ENCODE measurements at regions not wholly inside any gene's neighbourhood (a gene's known extent, or its start where the extent isn't known, plus 50 kb on each side); places are given as distances from the start of the nearest gene placed in this dataset.

DNA sequence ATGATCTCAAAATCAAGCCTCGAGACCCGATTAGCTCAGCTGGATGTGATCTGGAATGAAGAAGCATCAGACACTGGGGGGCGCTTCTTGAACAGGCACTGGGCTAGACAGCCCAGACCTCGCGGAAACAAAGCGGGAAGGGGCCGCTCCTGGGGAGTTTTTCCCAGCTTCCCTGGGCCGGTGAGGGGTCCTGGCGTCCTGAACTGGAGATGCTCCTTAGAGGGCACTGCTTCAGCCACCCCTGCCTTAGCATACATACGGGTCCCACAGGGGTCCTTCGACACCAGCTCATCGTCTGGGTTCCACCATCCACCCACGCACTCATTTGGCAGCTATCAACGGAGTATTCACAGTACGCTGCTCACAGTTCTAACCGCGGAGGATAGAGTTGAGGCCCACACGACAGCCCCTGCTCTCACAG is 146.7 kb downstream of the TSN start:
- no peak overlapping the region for H3K4me3 ChIP-seq

DNA sequence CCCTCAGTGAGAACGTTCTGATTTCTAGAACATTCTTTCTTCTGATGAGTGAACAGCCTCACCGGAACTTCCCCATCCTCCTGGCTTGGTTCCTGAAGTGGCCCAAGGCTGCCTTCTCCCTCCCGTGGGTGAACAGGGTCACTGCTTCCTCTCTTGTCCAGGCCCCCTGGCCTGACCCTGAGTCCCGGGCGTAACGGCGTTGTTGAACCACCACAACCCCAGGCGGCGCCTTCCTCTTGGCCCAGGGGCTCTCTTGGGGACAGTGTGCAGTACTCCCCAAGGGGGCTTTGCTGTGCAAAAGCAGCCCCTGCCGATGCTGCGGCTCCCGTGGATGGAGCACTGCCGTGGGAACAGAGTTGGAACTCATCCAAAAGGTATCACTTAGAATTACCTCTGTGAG is 147.2 kb downstream of the TSN start:
- H3K4me1 ChIP-seq = peaks cover 0 to 3% (median 0%) of the 10 kb centered on the region in 10 experiments; a peak in 2 of 20 replicates
- H4K20me1 ChIP-seq = no peaks in the 10 kb centered on the region
- no peak for TF ChIP-seq Cebpa-rat (IDR thresholded peaks at IDR 0.05)
- H3K27me3 ChIP-seq = no peaks in the 10 kb centered on the region
- no peak overlapping the region for H3K4me3 ChIP-seq
- H3K27ac ChIP-seq = no peak overlapping the region
- no peaks in the 10 kb centered on the region; a peak in 1 of 22 replicates for H3K9me3 ChIP-seq (replicated peaks in 1 of 11)
- no peak overlapping the region for H3K4me2 ChIP-seq
- H3K9ac ChIP-seq = no peak overlapping the region
- no peaks in the 10 kb centered on the region for H3K36me3 ChIP-seq

More for the DNA sequence above, 146.7 kb downstream of the TSN start:
- Histone ChIP-seq H3K36me3 (no peaks in the 10 kb centered on the region), H3K4me2 (no peak overlapping the region), H3K9me3 (replicated peaks in 1 of 11) (no peaks in the 10 kb centered on the region; a peak in 1 of 22 replicates), H4K20me1 (no peaks in the 10 kb centered on the region), H3K27ac (no peak overlapping the region), H3K27me3 (no peaks in the 10 kb centered on the region), H3K9ac (no peak overlapping the region), H3K4me1 (no peaks in the 10 kb centered on the region)
- no peak for TF ChIP-seq Cebpa-rat (IDR thresholded peaks at IDR 0.05)

DNA sequence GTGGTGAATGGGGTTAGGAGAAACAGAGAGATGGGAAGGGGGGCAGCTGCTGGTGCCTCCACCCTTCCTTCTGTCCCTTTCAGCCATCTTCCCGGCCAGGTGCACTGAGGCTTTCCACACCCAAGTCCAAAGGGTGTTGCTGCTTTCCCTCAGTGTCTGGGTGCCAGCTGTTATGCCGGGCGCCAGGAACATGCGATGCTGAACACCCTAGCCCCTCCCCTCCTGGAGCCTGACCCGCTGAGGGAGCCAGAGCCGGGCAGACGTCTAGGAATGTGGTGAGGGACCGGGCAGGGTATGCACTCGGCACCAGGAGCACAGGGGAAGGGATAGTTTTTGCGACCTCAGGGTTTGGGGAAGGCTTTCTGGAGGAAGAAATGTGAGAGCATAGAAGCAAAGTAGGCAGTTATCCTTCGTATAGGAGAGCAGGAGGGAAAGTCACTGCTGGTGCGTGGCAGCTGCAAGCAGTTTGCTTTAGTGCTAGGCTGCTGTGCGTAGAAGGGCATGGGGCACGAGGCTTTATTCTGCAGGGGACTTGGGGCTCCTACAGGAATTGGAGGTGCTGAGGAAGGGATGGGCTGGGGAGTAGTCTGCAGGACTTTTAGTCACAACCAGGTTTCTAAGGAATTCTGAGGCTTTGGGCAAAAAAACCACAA is 147.7 kb downstream of the TSN start:
- Histone ChIP-seq H3K27me3 (no peaks in the 10 kb centered on the region), H3K9me3 (replicated peaks in 1 of 11) (no peaks in the 10 kb centered on the region; a peak in 1 of 22 replicates), H3K4me3 (no peak overlapping the region), H3K4me2 (no peak overlapping the region), H3K36me3 (no peaks in the 10 kb centered on the region), H3K27ac (no peak overlapping the region), H4K20me1 (no peaks in the 10 kb centered on the region), H3K4me1 (peaks cover 0 to 8% (median 5%) of the 10 kb centered on the region in 10 experiments; a peak in 8 of 20 replicates), H3K9ac (no peak overlapping the region)
- TF ChIP-seq Cebpa-rat (IDR thresholded peaks at IDR 0.05) = no peak

DNA sequence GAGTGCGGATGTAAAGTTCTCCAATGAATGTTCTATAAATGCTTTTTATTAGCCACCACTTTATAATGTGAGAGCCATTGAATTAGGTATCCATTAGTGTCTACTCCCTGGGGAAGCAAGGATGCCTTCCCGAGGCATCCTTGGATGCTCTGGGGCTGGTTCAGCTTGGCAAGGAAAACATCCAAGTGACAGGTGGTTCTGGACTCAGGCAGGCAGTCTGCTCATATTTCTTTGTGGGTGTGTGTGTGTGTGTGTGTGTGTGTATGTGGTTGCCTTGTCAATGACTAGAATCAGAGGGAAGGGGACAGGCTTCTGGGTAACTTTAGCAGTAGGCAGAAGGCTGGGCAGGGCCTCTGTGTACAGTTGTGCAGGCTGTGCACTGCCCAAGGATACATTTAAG is 149.2 kb downstream of the TSN start:
- H3K27me3 ChIP-seq = no peaks in the 10 kb centered on the region
- no peak overlapping the region for H3K9ac ChIP-seq
- H3K4me3 ChIP-seq = no peak overlapping the region
- H3K4me2 ChIP-seq = no peak overlapping the region
- peaks cover 0 to 13% (median 8%) of the 10 kb centered on the region in 10 experiments; a peak in 8 of 20 replicates for H3K4me1 ChIP-seq
- no peak overlapping the region for H3K27ac ChIP-seq
- no peaks in the 10 kb centered on the region; a peak in 1 of 22 replicates for H3K9me3 ChIP-seq (replicated peaks in 1 of 11)
- no peak for TF ChIP-seq Cebpa-rat (IDR thresholded peaks at IDR 0.05)
- no peaks in the 10 kb centered on the region for H3K36me3 ChIP-seq
- H4K20me1 ChIP-seq = no peaks in the 10 kb centered on the region

- Histone ChIP-seq H3K36me3 (no peaks in the 10 kb centered on the region), H3K9ac (no peak overlapping the region), H3K27me3 (no peaks in the 10 kb centered on the region), H3K4me2 (no peak overlapping the region), H3K4me1 (peaks cover 0 to 13% (median 8%) of the 10 kb centered on the region in 10 experiments; a peak in 8 of 20 replicates), H3K27ac (no peak overlapping the region), H4K20me1 (no peaks in the 10 kb centered on the region), H3K9me3 (replicated peaks in 1 of 11) (no peaks in the 10 kb centered on the region; a peak in 1 of 22 replicates), H3K4me3 (no peak overlapping the region)
- no peak for TF ChIP-seq Cebpa-rat (IDR thresholded peaks at IDR 0.05)
These were observed 149.8 kb downstream of the TSN start for GRCh38 chr2:121905201-121905600.

GRCh38 chr2:121906170-121906569 is 150.7 kb downstream of the TSN start:
- no peak overlapping the region for H3K27ac ChIP-seq
- H3K9me3 ChIP-seq (replicated peaks in 1 of 11) = no peaks in the 10 kb centered on the region; a peak in 1 of 22 replicates
- no peak overlapping the region for H3K4me2 ChIP-seq
- TF ChIP-seq Cebpa-rat (IDR thresholded peaks at IDR 0.05) = no peak
- H3K4me1 ChIP-seq = peaks cover 0 to 13% (median 8%) of the 10 kb centered on the region in 10 experiments; a peak in 8 of 20 replicates
- H4K20me1 ChIP-seq = no peaks in the 10 kb centered on the region
- H3K36me3 ChIP-seq = no peaks in the 10 kb centered on the region
- H3K9ac ChIP-seq = no peak overlapping the region
- no peak overlapping the region for H3K4me3 ChIP-seq
- no peaks in the 10 kb centered on the region for H3K27me3 ChIP-seq

GRCh38 chr2:121907928-121908327 is 152.5 kb downstream of the TSN start:
- peaks cover 0 to 13% (median 8%) of the 10 kb centered on the region in 10 experiments; a peak in 8 of 20 replicates for H3K4me1 ChIP-seq
- H3K4me2 ChIP-seq = peak overlapping the region in 6 of 11 experiments; percentile 8 to 48 (median 32); a peak in 7 of 22 replicates
- no peaks in the 10 kb centered on the region for H3K36me3 ChIP-seq
- H4K20me1 ChIP-seq = no peaks in the 10 kb centered on the region
- no peak overlapping the region for H3K27ac ChIP-seq
- H3K4me3 ChIP-seq = no peak overlapping the region
- H3K9ac ChIP-seq = no peak overlapping the region
- H3K27me3 ChIP-seq = no peaks in the 10 kb centered on the region
- H3K9me3 ChIP-seq (replicated peaks in 1 of 11) = no peaks in the 10 kb centered on the region; a peak in 1 of 22 replicates
- TF ChIP-seq Cebpa-rat (IDR thresholded peaks at IDR 0.05) = no peak

DNA sequence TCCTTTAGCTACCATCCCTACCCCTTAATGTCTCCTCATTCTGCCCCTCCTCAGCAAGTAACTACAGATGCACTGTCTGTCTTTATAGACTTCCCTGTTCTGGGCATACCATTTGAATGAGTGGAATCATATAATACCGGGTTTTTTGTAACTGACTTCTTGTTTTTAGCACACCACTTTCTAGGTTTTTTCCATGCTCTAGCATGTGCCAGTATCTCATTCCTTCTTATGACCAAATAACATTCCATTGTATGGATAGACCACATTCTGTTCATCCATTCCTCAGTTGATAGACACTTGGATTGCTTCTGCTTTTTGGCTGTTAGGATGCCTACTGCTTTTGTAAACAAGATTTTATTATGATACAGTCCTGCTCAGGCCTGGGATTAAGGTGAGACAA is 154.7 kb downstream of the TSN start:
- Histone ChIP-seq H4K20me1 (no peaks in the 10 kb centered on the region), H3K9ac (no peak overlapping the region), H3K4me3 (no peak overlapping the region), H3K27ac (no peak overlapping the region), H3K4me2 (no peak overlapping the region), H3K4me1 (peaks cover 0 to 16% (median 8%) of the 10 kb centered on the region in 10 experiments; a peak in 8 of 20 replicates), H3K36me3 (no peaks in the 10 kb centered on the region), H3K27me3 (no peaks in the 10 kb centered on the region), H3K9me3 (replicated peaks in 1 of 11) (no peaks in the 10 kb centered on the region; a peak in 1 of 22 replicates)
- TF ChIP-seq Cebpa-rat (IDR thresholded peaks at IDR 0.05) = no peak

DNA sequence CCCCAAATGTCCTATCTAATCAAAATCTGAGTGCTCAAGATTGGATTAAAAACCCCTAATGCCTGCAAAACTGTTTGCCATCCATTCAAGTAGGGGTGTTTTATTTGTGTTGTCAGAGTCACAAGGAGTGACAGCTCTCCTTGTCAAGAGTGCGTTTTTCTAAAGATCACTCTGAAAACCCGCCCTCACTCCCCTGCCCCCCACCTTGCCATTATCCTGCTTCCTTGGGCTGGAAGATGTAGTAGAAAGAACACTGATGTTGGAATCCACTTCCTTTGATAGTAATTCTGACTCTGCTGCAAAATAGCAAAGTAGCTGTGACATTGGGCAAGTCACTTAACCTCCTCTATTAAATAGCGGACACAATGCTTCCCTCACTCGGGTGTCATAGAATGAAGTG is 155.6 kb downstream of the TSN start:
- no peak for TF ChIP-seq Cebpa-rat (IDR thresholded peaks at IDR 0.05)
- Histone ChIP-seq H3K9me3 (replicated peaks in 1 of 11) (no peaks in the 10 kb centered on the region; a peak in 1 of 22 replicates), H3K4me2 (no peak overlapping the region), H3K4me3 (no peak overlapping the region), H3K36me3 (no peaks in the 10 kb centered on the region), H3K9ac (no peak overlapping the region), H3K27ac (no peak overlapping the region), H3K4me1 (peaks cover 0 to 16% (median 8%) of the 10 kb centered on the region in 10 experiments; a peak in 8 of 20 replicates), H4K20me1 (no peaks in the 10 kb centered on the region), H3K27me3 (no peaks in the 10 kb centered on the region)

DNA sequence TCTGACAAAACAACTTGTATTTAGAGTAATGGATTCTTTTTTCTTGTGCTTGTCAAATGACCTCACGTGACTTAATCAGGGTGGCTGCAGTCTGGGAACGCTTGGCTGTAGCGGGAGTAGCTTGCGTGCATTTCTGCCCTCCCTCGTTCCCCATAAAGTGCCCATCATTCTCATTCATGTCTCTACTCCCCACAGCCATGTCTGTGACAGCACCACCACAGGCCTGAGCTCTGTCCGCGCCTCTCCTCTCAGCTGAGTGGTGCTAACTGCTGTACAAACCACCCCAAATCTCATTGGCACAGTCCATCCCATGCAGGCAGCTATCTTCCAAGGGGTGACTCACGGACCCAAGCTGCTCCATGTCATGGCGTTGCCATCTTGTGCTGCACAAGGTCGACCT is 161.7 kb downstream of the TSN start:
- no peak overlapping the region for H3K9ac ChIP-seq
- H3K4me2 ChIP-seq = no peak overlapping the region
- H3K4me3 ChIP-seq = no peak overlapping the region
- H3K9me3 ChIP-seq (replicated peaks in 1 of 11) = no peaks in the 10 kb centered on the region
- H3K36me3 ChIP-seq = no peaks in the 10 kb centered on the region
- no peaks in the 10 kb centered on the region for H4K20me1 ChIP-seq
- TF ChIP-seq Cebpa-rat (IDR thresholded peaks at IDR 0.05) = no peak
- no peak overlapping the region for H3K27ac ChIP-seq
- no peaks in the 10 kb centered on the region for H3K27me3 ChIP-seq
- H3K4me1 ChIP-seq = peaks cover 0 to 4% (median 0%) of the 10 kb centered on the region in 10 experiments; a peak in 2 of 20 replicates

All from BLaER1 treated with 17β-estradiol and CSF1 and Interleukin-3, amounts not matched to agents 10 nM and 100 nM (cell line).